WI38 (cell line): ENCODE measurements at regions not wholly inside any gene's neighbourhood (a gene's known extent, or its start where the extent isn't known, plus 50 kb on each side); places are given as distances from the start of the nearest gene placed in this dataset.

Experiments
- H3K4me3 ChIP-seq: 2 replicates; pipeline ENCODE4 v1.5.1; 2011; ENCODE audit warnings: low read depth, mild to moderate bottlenecking, control low read depth, low read length
- CTCF ChIP-seq: IDR thresholded peaks from 2 replicates; pipeline ENCODE4 v1.5.1; 2012; ENCODE audit warnings: low read depth, mild to moderate bottlenecking, control low read depth, low read length

DNA sequence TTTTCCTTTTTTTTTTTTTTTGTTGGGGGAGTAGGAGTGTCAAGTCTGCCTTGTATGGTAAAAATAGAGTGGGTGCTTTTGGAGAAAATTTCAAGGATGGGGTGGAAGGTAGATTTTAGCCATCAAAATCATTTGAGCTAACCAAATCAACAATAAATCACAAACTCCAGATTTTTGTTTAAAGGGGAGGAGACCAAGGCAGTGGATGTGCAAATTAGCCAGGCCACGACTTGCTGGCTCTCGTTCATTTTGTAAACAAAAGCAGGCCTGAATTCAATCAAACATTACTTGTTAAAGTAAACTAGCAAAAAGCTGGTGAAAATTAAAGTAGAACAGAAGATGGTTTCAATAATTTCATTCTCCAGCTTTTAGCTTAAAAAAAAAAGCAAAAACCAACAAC, 387.2 kb downstream of the BMP4 start:
- TF ChIP-seq CTCF: no peak

GRCh38 chr14:53567236-53567780, 389.3 kb downstream of the BMP4 start:
- no peak overlapping the region for H3K4me3 ChIP-seq
- TF ChIP-seq CTCF: no peak

More for the DNA sequence above, 387.2 kb downstream of the BMP4 start:
- H3K4me3 ChIP-seq: no peak overlapping the region

DNA sequence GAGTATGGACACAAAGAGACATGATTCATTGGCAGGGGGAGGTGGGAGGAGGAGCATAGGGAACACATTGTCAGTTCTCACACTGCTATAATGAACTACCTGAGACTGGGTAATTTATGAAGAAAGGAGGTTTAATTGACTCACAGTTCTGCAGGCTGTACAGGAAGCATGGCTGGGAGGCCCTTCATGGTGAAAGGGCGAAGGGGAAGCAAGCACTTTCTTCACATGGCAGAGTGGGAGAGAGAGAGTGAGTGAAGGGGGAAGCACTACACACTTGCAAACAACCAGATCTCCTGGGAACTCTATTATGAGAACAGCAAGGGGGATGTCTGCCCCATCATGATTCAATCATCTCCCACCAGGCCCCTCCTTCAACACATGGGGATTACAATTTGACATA, 391.8 kb downstream of the BMP4 start:
- no peak for TF ChIP-seq CTCF
- H3K4me3 ChIP-seq: no peak overlapping the region

DNA sequence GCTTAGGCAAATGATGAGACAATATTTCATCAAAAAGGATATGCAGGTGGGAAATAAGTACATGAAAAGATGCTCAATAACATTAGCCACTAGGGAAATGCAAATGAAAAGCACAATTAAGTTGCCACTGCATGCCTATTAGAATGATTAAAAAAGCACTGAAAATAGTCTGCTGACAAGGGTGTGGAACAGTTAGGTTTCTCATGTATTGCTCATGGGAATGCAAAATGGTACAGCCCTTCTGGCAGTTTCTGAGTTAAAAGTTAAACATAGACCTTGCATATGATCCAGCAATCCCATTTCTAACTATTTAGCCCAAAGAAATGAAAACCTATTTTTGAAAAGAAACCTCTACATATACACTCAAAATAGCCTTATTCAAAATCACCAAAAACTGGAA, 393.0 kb downstream of the BMP4 start:
- H3K4me3 ChIP-seq: no peak overlapping the region
- TF ChIP-seq CTCF: no peak

GRCh38 chr14:53553221-53553620, 400.1 kb upstream of the DDHD1 start:
- no peak for TF ChIP-seq CTCF
- H3K4me3 ChIP-seq: no peak overlapping the region

- no peak for TF ChIP-seq CTCF
- H3K4me3 ChIP-seq: no peak overlapping the region
Measured at GRCh38 chr14:53551862-53552261, 398.7 kb upstream of the DDHD1 start.

DNA sequence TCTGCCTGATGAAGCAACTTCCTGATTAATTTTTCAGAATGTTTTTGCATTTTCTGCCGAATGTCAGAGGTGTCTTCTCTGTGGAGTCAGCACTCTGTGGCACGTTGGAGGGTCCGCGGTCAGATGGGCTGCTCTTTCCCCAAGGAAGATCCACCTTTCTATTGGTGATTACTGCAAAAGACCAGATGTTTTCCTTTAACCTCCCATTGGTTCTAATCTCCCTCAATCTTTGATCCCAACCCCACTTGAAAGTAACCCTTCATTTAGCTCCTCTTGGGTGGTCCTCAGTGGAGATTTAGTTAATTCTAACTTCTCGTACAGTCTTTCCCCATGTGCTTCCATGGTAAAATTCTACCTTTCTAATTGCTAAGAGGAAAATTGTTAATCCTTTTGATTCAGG, 397.7 kb upstream of the DDHD1 start:
- TF ChIP-seq CTCF: no peak
- no peak overlapping the region for H3K4me3 ChIP-seq
